ENCODE measurements at regions not wholly inside any gene's neighbourhood (a gene's known extent, or its start where the extent isn't known, plus 50 kb on each side); places are given as distances from the start of the nearest gene placed in this dataset.

DNA sequence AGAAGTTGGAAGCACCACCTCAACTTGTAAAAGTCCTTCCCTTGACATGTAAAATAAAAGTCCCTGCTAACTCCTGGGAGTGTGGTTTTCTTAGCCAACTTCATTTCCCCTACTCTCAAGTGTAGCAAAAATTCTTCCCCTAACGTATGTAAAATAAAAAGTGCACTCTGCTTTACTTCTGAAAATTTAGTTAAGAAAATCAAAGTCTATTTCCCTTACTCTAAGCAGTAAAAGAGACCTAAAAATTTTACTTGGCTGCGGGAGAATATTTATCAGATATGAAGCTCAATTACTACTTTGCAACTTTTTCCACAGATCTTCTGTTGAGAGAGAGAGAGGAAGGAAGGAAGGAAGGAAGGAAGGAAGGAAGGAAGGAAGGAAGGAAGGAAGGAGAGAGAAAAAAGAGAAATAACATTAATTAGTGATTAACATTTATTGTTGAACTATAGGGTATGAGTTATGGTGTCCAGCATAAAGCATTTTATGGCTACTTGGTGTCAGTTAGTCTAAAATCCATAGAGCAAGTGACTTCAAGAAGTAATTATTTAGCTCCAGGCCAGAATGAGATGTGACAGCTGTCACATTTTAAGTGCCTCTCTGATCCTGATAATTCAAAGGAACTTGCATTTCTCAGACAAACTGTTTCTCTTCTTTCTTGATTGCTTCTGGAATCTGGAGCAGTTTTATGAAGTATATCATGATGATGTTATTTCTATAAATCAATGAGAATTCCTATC lies 210.3 kb downstream of the TMX3 start:
- H3K4me3 ChIP-seq (ENCODE audit: low read depth, low read length), result no peak overlapping the region
- H3K4me1 ChIP-seq (ENCODE audit: insufficient read depth), result no peaks in the 10 kb centered on the region
- no peaks in the 10 kb centered on the region for H3K36me3 ChIP-seq (ENCODE audit: insufficient read depth)
- no peak for DNase-seq (ENCODE audit: extremely low spot score)
- no peak overlapping the region for H3K27ac ChIP-seq (ENCODE audit: low read depth)
- 81% methylated on average over 2 of the region's 2 CpGs for WGBS

DNA sequence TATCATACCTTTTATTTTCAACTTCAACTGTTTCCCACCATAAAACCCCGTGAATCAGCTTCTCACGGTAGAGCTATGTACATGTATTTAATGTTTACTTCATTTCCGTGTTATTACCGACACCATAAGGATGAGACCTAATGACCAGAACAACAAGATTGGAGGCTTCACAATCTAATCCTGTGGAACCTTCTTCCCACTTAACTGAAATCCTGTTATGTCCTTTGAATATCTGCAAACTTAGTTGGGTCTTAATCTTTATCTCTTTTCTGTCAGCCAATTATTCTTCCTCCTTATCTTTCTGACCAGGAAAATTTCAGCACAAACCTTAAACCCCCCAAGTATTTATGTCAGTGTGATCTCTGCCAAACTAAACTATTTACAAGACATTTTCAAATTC lies 214.4 kb downstream of the TMX3 start:
- Histone ChIP-seq H3K4me1 (ENCODE audit: insufficient read depth) (no peaks in the 10 kb centered on the region), H3K36me3 (ENCODE audit: insufficient read depth) (no peaks in the 10 kb centered on the region), H3K27ac (ENCODE audit: low read depth) (no peak overlapping the region), H3K4me3 (ENCODE audit: low read depth, low read length) (no peak overlapping the region)
- WGBS, result 37% methylated on average over 4 of the region's 4 CpGs
- no peak for DNase-seq (ENCODE audit: extremely low spot score)

DNA sequence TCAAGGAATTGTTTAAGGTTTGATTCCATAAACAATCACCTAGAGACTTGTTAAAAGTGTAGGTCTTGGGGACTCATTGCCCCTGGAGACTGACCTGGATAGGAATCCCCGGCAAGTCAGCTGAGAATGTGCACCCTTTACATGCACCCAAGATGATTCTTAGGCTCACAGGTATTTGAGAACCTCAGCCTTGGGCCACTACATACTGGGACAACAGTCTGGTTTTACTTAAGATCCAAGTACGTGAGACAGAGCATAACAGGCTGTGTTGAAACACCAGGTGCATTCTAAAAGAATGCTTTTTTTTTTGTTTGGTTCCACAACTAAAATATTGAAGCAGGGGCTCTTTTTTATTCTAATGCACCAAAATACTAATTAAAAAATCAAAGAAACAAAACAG lies 215.8 kb downstream of the TMX3 start:
- Histone ChIP-seq H3K27ac (ENCODE audit: low read depth) (no peak overlapping the region), H3K4me3 (ENCODE audit: low read depth, low read length) (no peak overlapping the region), H3K4me1 (ENCODE audit: insufficient read depth) (no peaks in the 10 kb centered on the region), H3K36me3 (ENCODE audit: insufficient read depth) (no peaks in the 10 kb centered on the region)
- no peak for DNase-seq (ENCODE audit: extremely low spot score)
- WGBS, result 95% methylated on average over 2 of the region's 2 CpGs

DNA sequence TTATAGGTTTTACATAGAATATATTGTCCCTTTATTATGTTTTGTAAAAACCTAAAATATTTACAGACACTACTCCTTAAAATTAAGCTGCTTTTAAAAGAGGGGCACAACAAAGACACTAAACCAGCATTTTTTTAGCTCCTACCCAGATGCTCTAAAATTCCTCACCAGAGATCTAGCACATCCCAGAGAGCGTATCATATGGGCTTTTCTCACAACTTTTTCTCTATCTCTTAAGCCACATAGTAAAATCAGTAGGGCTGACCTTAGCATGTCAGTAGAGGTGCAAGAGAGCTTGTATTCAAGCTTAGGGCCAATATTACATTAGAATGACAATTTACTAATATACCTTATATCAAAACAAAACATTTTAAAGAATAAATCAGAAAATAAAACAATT lies 216.3 kb downstream of the TMX3 start:
- Histone ChIP-seq H3K4me1 (ENCODE audit: insufficient read depth) (no peaks in the 10 kb centered on the region), H3K27ac (ENCODE audit: low read depth) (no peak overlapping the region), H3K4me3 (ENCODE audit: low read depth, low read length) (no peak overlapping the region), H3K36me3 (ENCODE audit: insufficient read depth) (no peaks in the 10 kb centered on the region)
- WGBS, result 97% methylated on average over 1 of the region's 1 CpG
- no peak for DNase-seq (ENCODE audit: extremely low spot score)

DNA sequence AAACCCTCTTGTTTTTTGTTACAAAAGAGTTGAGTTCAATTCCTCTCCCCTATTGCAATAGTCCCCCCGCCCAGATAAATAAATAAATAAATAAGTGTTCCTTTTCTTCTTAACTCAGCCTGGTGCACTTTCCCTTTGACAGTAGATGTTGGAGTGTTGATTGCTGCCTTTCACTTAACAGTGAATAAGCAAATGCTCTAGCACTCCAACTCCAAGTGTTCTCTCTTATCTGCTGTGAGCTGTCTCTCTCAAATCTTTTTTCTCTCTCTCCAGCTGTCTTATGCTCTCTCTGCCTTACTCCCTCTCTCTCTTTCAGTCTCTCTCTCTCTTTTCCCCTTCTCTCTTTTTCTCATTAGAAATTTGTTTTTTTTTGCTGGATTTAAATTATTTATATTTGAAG lies 216.7 kb downstream of the TMX3 start:
- Histone ChIP-seq H3K27ac (ENCODE audit: low read depth) (no peak overlapping the region), H3K4me3 (ENCODE audit: low read depth, low read length) (no peak overlapping the region), H3K36me3 (ENCODE audit: insufficient read depth) (no peaks in the 10 kb centered on the region), H3K4me1 (ENCODE audit: insufficient read depth) (no peaks in the 10 kb centered on the region)
- no peak for DNase-seq (ENCODE audit: extremely low spot score)
- 99% methylated on average over 1 of the region's 1 CpG for WGBS

DNA sequence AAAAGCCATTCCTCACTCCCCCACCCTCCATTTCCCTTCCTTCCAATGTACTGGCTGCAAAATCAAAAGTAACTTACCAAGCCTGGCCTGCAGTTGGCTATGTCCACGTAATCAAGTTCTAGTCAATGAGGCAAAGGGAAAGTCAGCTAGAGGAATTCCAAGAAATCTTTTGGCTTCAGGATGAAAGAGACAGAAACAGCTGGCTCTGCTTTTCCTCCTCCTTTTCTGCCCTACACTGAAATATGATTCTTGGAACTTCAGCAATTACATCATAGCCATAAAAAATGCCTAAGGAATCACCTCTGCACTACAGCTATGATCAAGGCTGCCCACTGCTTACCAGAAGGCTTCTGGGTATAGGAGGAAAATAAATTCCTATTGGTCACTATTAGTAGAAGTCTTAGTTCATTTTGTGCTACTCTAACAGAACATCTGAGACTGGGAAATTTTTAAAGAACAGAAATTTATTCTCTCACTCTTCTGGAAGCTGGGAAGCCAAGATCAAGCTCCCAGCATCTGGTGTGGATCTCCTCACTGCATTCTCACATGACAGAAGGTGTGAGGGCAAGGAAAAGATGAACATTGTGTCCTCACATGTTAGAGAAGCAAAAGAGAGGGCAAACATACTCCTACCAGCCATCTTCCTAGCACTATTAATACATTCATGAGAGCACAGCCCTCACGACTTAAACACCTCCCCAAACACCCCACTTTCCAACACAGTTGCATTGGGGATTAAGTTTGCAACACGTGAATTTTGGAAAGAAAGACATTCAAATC lies 219.9 kb downstream of the TMX3 start:
- Histone ChIP-seq H3K4me3 (ENCODE audit: low read depth, low read length) (no peak overlapping the region), H3K4me1 (ENCODE audit: insufficient read depth) (no peaks in the 10 kb centered on the region), H3K27ac (ENCODE audit: low read depth) (no peak overlapping the region), H3K36me3 (ENCODE audit: insufficient read depth) (no peaks in the 10 kb centered on the region)
- peak; percentile 57 for DNase-seq (ENCODE audit: extremely low spot score)
- WGBS, result 43% methylated on average over 3 of the region's 3 CpGs

DNA sequence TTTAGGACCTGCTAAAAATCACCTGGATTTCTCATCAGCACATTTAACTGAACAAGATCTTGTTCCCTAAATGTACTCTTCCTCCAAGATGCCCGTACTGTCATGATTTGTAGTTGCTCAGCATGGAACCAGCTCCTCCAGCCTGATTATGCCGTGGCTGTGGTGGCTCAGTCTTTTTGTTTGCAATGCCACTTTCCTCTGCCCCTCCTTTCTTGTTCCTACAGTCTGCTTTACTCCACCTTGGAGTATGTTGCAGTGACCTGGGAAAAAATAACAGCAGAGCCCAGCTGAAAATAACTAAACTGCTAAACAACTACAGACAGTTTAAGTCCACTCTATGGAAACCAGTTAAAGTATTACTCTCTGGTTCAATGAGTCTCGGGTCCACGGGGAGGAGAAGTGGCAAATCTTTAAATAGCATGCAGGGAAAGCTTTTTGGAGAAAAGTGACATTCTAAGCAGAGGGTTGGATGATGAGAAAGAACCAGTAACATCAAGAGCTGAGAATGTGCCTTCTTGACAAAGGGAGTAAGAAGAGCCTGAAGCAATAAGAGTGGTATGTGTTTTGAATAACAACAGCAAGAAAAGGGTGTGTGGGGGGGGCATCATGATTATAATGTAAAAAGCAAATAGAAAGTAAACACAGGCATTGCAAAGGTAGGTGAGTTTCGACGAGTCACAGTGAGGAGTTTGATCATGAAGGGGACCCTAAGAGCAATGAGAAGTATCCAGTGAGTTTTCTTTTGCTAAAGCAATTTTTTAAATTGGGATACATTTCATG lies 225.7 kb downstream of the TMX3 start:
- no peak overlapping the region for H3K4me3 ChIP-seq (ENCODE audit: low read depth, low read length)
- no peak overlapping the region for H3K27ac ChIP-seq (ENCODE audit: low read depth)
- H3K4me1 ChIP-seq (ENCODE audit: insufficient read depth), result no peaks in the 10 kb centered on the region
- DNase-seq (ENCODE audit: extremely low spot score), result no peak
- WGBS, result 54% methylated on average over 6 of the region's 6 CpGs
- no peaks in the 10 kb centered on the region for H3K36me3 ChIP-seq (ENCODE audit: insufficient read depth)

DNA sequence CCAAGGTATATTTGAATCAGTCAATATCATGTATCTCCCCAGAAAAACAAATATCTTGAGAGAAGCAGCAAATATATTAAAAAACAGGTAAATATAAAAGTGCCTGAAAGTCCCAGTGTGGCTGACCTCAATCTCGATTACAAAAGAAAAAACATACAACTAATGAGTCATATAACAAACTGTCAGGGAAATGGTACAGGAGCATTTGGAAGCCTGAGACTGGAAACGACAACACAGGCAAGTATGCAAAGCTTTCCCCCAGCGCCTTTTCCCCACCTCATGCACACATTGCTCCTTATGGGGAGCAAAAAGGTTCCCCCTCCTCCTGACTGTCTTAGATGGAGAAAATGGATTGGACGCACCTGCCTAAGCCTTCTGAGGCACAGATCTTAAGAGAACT lies 230.7 kb downstream of the TMX3 start:
- H3K27ac ChIP-seq (ENCODE audit: low read depth), result no peak overlapping the region
- no peak for DNase-seq (ENCODE audit: extremely low spot score)
- H3K36me3 ChIP-seq (ENCODE audit: insufficient read depth), result no peaks in the 10 kb centered on the region
- WGBS, result 83% methylated on average over 4 of the region's 4 CpGs
- no peak overlapping the region for H3K4me3 ChIP-seq (ENCODE audit: low read depth, low read length)
- H3K4me1 ChIP-seq (ENCODE audit: insufficient read depth), result no peaks in the 10 kb centered on the region

DNA sequence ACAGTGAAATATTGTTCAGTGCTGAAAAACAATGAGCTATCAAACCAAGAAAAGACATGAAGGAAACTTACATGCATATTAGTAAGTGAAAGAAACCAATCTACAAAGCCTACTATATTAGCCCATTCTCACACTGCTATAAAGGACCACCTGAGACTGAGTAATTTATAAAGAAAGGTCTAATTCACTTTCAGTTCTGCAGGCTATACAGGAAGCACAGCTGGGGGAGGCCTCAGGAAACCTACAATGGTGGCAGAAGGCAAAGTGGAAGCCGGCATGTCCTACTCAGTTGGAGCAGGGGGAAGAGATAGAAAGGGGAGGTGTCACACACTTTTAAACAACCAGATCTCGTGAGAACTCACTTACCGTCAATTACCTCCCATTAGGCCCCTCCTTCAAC lies 232.1 kb downstream of the TMX3 start:
- Histone ChIP-seq H3K36me3 (ENCODE audit: insufficient read depth) (no peaks in the 10 kb centered on the region), H3K4me3 (ENCODE audit: low read depth, low read length) (no peak overlapping the region), H3K27ac (ENCODE audit: low read depth) (no peak overlapping the region), H3K4me1 (ENCODE audit: insufficient read depth) (no peaks in the 10 kb centered on the region)
- no peak for DNase-seq (ENCODE audit: extremely low spot score)
- 91% methylated on average over 3 of the region's 3 CpGs for WGBS

DNA sequence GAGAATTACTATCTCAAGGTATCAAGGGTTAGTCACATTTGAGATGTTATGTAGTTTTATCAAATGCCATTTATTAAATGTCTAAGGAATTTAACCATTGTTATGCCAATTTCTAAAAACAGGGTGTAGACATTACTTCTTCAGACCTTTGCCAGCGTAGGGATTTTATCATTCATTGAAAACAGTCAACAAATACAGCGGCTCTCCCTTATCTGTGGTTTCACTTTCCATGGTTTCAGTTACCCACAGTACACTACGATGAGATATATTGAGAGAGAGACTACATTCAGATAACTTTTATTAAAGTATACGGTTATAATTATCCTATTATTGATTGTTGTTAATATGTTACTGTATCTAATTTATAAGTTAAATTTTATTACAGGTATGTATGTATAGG lies 234.7 kb downstream of the TMX3 start:
- 83% methylated on average over 4 of the region's 4 CpGs for WGBS
- H3K27ac ChIP-seq (ENCODE audit: low read depth), result no peak overlapping the region
- H3K4me1 ChIP-seq (ENCODE audit: insufficient read depth), result no peaks in the 10 kb centered on the region
- no peaks in the 10 kb centered on the region for H3K36me3 ChIP-seq (ENCODE audit: insufficient read depth)
- no peak overlapping the region for H3K4me3 ChIP-seq (ENCODE audit: low read depth, low read length)
- no peak for DNase-seq (ENCODE audit: extremely low spot score)

DNA sequence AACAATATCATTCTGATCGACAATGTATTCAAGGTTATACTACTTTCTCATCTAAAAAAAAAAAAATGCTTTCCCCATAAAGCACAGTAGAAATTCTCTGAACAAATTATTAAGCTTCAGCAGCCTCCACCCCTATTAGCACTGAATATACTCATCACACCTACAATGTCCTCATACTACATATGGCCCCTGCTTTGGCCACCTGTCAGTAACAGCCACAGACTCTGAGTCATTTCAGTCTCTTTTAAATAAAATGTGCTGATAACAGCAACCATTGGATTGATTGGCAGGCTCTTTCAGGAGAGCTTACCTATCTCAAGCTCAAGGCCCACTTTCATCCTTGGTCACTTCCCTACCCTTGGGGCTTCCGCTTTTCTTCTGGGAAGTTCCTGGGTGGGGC lies 236.7 kb downstream of the TMX3 start:
- DNase-seq (ENCODE audit: extremely low spot score), result no peak
- WGBS, result over 99% methylated on average over 2 of the region's 2 CpGs
- H3K4me3 ChIP-seq (ENCODE audit: low read depth, low read length), result no peak overlapping the region

DNA sequence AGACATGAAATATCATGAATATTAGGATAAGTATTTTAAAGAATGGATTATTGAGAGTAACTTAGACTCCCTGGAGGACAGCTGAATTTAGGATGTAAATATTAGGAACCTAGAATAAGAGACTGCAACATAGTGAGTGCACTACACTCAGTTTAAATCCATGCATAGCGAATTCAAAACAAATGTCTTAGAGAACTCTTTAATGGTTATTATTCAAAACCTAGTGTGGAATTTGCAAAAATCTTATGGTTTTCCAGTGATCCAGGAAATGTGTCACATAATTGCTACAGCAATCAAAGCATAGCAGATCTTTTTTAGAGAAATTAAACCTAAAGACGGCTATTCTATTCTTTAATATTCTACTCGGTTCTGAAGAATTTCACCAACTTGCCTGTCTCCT lies 239.0 kb downstream of the TMX3 start:
- Histone ChIP-seq H3K4me3 (ENCODE audit: low read depth, low read length) (no peak overlapping the region), H3K27ac (ENCODE audit: low read depth) (no peak overlapping the region), H3K4me1 (ENCODE audit: insufficient read depth) (no peaks in the 10 kb centered on the region), H3K36me3 (ENCODE audit: insufficient read depth) (no peaks in the 10 kb centered on the region)
- no peak for DNase-seq (ENCODE audit: extremely low spot score)
- whole genome bisulfite sequencing, result 82% methylated on average over 3 of the region's 3 CpGs

More for the DNA sequence above, 236.7 kb downstream of the TMX3 start:
- Histone ChIP-seq H3K4me1 (ENCODE audit: insufficient read depth) (no peaks in the 10 kb centered on the region), H3K36me3 (ENCODE audit: insufficient read depth) (no peaks in the 10 kb centered on the region), H3K27ac (ENCODE audit: low read depth) (no peak overlapping the region)

DNA sequence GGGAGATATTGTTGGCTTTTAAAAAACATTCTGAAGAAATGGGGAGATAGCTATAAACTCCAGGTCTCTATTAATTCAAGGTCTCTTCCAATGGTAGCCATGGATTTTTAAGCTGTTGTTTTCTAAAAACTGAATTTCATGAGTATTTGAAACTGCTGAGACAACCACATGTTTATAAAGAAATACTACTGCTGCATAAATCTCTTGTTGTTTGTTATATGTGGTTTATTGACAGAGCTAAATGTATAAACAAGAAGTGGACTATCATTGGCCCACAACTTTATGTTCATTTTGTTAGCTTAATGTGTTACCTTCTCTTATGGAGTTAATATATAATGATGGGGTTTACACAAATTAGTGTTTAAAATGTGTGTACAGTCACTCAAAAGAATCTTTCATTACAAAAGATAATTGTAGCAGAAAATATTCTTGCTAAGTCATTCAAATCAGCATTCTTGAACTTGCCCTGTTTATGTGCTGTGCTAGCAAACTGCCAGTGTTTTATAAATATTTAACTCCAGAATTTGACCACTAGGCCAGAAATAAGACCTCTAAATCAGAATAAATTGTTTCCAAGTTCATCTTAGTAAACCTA lies 242.1 kb downstream of the TMX3 start:
- Histone ChIP-seq H3K4me1 (ENCODE audit: insufficient read depth) (no peaks in the 10 kb centered on the region), H3K36me3 (ENCODE audit: insufficient read depth) (no peaks in the 10 kb centered on the region), H3K4me3 (ENCODE audit: low read depth, low read length) (no peak overlapping the region), H3K27ac (ENCODE audit: low read depth) (no peak overlapping the region)
- no peak for DNase-seq (ENCODE audit: extremely low spot score)

All from urinary bladder (tissue), 3 donors.